GM10266 (cell line): ENCODE measurements at regions not wholly inside any gene's neighbourhood (a gene's known extent, or its start where the extent isn't known, plus 50 kb on each side); places are given as distances from the start of the nearest gene placed in this dataset.

Experiments used
- DNase-seq: peaks from one replicate; pipeline ENCODE4 v3.0.0; 2012; ENCODE audit errors: extremely low spot score
- CTCF ChIP-seq: IDR thresholded peaks from 2 replicates; pipeline ENCODE4 v1.5.1; 2012; ENCODE audit warnings: mild to moderate bottlenecking, low read depth; ENCODE audit not compliant: control insufficient read depth, insufficient read depth; ENCODE audit errors: missing control alignments

- no peak for DNase-seq
- TF ChIP-seq CTCF: no peak
Observed at GRCh38 chr12:89210277-89210676, 142.0 kb downstream of the DUSP6 start.

- no peak for DNase-seq
- TF ChIP-seq CTCF: no peak
Observed at GRCh38 chr12:89208661-89209096, 143.6 kb downstream of the DUSP6 start.

DNA sequence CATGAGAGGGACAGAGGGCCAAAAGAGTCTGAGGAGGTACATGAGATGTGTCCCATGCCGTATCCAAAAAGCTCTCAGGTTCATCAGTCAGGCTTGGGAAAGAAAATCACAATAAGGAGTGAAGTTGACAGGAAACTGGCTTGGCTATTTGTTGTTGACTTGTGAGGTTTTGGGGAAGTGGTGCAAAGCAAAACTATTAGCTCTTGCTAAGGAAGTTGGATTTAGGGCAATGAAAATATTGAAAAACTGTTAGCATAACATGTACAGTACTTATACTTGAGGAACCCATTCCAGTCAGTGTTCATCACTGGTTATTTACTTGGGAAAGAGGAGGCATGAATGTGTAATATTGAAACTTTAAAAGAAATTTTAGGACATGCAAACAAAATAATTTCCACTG is 145.9 kb downstream of the DUSP6 start:
- no peak for DNase-seq
- no peak for TF ChIP-seq CTCF

DNA sequence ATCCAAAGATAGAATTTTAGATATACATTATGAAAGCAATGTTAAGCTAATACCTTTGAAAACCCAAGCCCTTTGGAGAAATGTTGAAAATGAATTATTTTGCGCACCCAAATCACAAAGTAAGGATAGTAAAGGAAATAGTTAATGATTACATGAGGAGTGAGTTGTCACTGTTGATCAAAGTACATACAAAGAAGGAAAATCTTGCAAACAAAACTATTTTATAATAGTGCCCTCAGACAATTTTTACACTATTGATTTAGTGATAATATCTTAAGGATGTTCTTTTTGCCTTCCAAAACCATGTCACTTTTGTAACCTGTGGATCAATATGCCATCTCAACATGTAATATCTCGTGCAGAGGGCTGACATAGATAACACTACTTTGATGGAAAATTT is 146.8 kb downstream of the DUSP6 start:
- DNase-seq: no peak
- TF ChIP-seq CTCF: no peak

- no peak for DNase-seq
Observed at GRCh38 chr12:89203144-89203543, 149.2 kb downstream of the DUSP6 start.

DNA sequence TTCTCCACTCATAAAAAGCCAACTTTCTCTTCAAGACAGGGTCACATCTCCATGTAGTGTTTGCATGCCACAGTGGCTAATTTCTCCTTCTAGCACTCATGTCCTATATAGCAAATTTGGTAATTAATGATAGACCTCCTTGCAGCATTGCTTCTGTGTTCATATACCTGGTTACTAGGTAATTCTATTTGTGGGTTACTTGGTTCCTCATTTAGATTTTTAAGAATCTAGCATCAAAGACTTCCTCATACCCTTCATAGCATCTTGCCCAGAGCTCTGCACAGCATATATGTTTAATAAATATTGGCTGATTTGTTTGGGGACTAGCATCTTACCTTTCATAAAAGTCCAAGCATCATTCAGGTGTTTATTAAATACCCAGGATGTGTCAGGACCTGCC is 152.1 kb downstream of the DUSP6 start:
- no peak for DNase-seq
- no peak for TF ChIP-seq CTCF

More at GRCh38 chr12:89203144-89203543, 149.2 kb downstream of the DUSP6 start:
- TF ChIP-seq CTCF: no peak

- no peak for DNase-seq
- TF ChIP-seq CTCF: no peak
Observed at GRCh38 chr12:89195470-89195869, 156.8 kb downstream of the DUSP6 start.
